ENCODE measurements at regions not wholly inside any gene's neighbourhood (a gene's known extent, or its start where the extent isn't known, plus 50 kb on each side); places are given as distances from the start of the nearest gene placed in this dataset.
A peak's percentile ranks its signal among the peaks of the same experiment; 100 is the strongest.

DNA sequence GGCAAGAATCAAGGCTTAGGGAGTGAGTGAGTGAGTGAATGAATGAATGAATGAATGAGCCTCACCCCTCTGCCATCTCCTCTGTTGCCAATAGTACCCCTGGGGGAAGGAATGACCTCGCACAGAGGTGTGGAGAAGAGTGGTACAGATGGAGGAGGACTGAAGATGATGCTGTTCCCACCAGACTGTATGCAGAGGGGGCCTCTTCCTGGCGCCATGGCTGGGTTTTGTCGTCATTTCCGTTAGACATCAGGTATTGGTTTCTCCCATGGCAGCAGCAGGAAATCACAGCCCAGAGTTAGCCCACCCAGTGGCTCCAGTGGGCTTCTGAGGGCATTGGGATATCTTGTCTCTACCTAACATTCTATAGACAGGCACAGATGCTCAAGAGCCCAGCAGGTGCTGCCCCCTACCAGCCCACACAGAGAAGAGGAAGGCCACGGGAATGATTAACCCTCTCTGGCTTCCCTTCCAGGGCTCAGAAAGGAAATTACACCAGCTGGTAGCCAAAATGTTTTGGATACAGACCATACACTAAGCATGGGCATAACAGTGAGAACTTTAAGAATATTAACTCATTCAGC, 109.8 kb upstream of the SLC6A11 start:
- H4K20me1 ChIP-seq (ENCODE audit: insufficient read depth), result no peaks in the 10 kb centered on the region
- ChIA-PET POLR2A (no interaction called here), CTCF (interaction anchor here (0.6 to 2.7 kb wide), 19 partner anchors 15 to 376 kb away, joined by 3 to 17 read pairs (median 4); partner anchors contain the start of gene ATP2B2)
- no peak overlapping the region for H3K4me2 ChIP-seq
- no peak overlapping the region for H3K4me3 ChIP-seq (ENCODE audit: low read depth in 2 of 2, low read length in 1 of 2)
- H2AFZ ChIP-seq (ENCODE audit: low read depth), result no peak overlapping the region
- DNase-seq, result peak; percentile 49
- peaks cover 0 to 8% of the 10 kb centered on the region in 2 experiments; a peak in 1 of 4 replicates for H3K4me1 ChIP-seq (ENCODE audit: control insufficient read depth in 1 of 2, insufficient read depth in 2 of 2, low read depth in 1 of 2, low read length in 1 of 2)
- peaks cover 18% of the 10 kb centered on the region; the same call in 1 of the 2 replicates for H3K27me3 ChIP-seq (ENCODE audit: insufficient read depth)
- no peak overlapping the region for H3K9ac ChIP-seq
- H3K36me3 ChIP-seq (replicated peaks in 1 of 2; ENCODE audit: control insufficient read depth in 1 of 2, insufficient read depth in 2 of 2, low read length in 1 of 2), result no peaks in the 10 kb centered on the region
- H3K9me2 ChIP-seq, result no peaks in the 10 kb centered on the region
- 30% methylated on average over 5 of the region's 5 CpGs for WGBS (ENCODE audit: low lambda C conversion rate)
- no peak overlapping the region for H3K27ac ChIP-seq (ENCODE audit: low read depth in 2 of 2, low read length in 1 of 2)
- H3K9me3 ChIP-seq, result no peaks in the 10 kb centered on the region
- no peak for TF ChIP-seq YY1 (IDR thresholded peaks at IDR 0.05; ENCODE audit: low read depth)
- no peak for TF ChIP-seq USF2 (IDR thresholded peaks at IDR 0.05; ENCODE audit: borderline replicate concordance, low read depth, low read length)
- peak; percentile 54 for TF ChIP-seq RAD21 (IDR thresholded peaks at IDR 0.05; ENCODE audit: low read length)
- H3K79me2 ChIP-seq (ENCODE audit: insufficient read depth), result no peaks in the 10 kb centered on the region
- no peaks in the 10 kb centered on the region for H3F3A ChIP-seq (replicated peaks; ENCODE audit: insufficient read depth)

DNA sequence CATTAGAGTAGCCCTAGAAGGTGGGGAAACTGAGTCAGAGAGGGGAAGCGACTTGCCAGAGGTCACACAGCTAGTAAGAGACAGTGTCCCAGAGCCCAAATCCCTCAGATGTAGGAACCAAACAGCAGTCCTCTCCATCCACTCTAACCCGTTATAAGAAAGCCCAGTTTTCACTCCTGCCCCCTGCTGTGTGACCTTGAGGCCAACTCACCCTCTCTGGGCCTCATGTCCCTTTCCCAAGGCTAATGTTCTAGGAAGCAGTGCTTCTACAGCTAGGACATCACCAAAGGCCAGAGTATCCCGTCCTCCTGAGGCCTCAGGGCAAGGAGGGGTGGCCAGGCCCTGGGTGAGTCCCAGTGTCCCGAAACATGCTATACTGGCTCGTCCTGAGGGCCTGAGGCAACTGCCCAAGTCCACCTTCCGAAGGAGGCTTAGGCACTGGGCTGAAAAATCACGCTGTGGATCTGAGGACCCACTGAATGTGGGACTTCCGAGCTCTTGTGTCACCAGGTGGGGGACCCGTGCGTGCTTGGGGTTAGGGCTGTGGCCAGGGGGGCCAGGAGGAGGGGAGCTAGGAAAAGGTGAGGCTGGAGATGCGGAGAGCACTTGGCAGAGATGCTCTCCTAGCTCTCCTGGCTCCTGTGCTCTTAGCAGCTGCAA, 109.2 kb upstream of the SLC6A11 start:
- CTCF ChIA-PET, result interaction anchor here (0.6 to 1.7 kb wide), 19 partner anchors 15 to 385 kb away, joined by 3 to 11 read pairs (median 4); partner anchors contain the start of gene ATP2B2
- no peaks in the 10 kb centered on the region for H3F3A ChIP-seq (replicated peaks; ENCODE audit: insufficient read depth)
- WGBS (ENCODE audit: low lambda C conversion rate), result 25% methylated on average over 8 of the region's 11 CpGs
- TF ChIP-seq GATA2 (CRISPR knock-in tag; IDR thresholded peaks at IDR 0.05) (no peak), FOXM1 (IDR thresholded peaks at IDR 0.05; ENCODE audit: low read depth) (no peak), MAX (IDR thresholded peaks at IDR 0.05; ENCODE audit: low read depth) (no peak), CHD2 (IDR thresholded peaks at IDR 0.05; ENCODE audit: low read length, partially characterized antibody) (no peak), EZH2phosphoT487 (IDR thresholded peaks at IDR 0.05; ENCODE audit: borderline replicate concordance, low read depth) (no peak), SIN3A (IDR thresholded peaks at IDR 0.05; ENCODE audit: borderline replicate concordance, low read depth, low read length) (no peak), USF2 (IDR thresholded peaks at IDR 0.05; ENCODE audit: borderline replicate concordance, low read depth, low read length) (no peak), JUND (IDR thresholded peaks at IDR 0.05) (no peak), POLR2AphosphoS5 (IDR thresholded peaks at IDR 0.05; ENCODE audit: low read depth, low read length) (no peak), YY1 (IDR thresholded peaks at IDR 0.05; ENCODE audit: low read depth) (no peak), TCF12 (IDR thresholded peaks at IDR 0.05) (no peak), MEF2A (IDR thresholded peaks at IDR 0.05; ENCODE audit: borderline replicate concordance, low read depth) (no peak)
- TF ChIP-seq, protein P1, sequence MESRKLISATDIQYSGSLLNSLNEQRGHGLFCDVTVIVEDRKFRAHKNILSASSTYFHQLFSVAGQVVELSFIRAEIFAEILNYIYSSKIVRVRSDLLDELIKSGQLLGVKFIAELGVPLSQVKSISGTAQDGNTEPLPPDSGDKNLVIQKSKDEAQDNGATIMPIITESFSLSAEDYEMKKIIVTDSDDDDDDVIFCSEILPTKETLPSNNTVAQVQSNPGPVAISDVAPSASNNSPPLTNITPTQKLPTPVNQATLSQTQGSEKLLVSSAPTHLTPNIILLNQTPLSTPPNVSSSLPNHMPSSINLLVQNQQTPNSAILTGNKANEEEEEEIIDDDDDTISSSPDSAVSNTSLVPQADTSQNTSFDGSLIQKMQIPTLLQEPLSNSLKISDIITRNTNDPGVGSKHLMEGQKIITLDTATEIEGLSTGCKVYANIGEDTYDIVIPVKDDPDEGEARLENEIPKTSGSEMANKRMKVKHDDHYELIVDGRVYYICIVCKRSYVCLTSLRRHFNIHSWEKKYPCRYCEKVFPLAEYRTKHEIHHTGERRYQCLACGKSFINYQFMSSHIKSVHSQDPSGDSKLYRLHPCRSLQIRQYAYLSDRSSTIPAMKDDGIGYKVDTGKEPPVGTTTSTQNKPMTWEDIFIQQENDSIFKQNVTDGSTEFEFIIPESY (IDR thresholded peaks at IDR 0.05; ENCODE audit: borderline replicate concordance, low read depth), result no peak
- TF ChIP-seq, protein P2, sequence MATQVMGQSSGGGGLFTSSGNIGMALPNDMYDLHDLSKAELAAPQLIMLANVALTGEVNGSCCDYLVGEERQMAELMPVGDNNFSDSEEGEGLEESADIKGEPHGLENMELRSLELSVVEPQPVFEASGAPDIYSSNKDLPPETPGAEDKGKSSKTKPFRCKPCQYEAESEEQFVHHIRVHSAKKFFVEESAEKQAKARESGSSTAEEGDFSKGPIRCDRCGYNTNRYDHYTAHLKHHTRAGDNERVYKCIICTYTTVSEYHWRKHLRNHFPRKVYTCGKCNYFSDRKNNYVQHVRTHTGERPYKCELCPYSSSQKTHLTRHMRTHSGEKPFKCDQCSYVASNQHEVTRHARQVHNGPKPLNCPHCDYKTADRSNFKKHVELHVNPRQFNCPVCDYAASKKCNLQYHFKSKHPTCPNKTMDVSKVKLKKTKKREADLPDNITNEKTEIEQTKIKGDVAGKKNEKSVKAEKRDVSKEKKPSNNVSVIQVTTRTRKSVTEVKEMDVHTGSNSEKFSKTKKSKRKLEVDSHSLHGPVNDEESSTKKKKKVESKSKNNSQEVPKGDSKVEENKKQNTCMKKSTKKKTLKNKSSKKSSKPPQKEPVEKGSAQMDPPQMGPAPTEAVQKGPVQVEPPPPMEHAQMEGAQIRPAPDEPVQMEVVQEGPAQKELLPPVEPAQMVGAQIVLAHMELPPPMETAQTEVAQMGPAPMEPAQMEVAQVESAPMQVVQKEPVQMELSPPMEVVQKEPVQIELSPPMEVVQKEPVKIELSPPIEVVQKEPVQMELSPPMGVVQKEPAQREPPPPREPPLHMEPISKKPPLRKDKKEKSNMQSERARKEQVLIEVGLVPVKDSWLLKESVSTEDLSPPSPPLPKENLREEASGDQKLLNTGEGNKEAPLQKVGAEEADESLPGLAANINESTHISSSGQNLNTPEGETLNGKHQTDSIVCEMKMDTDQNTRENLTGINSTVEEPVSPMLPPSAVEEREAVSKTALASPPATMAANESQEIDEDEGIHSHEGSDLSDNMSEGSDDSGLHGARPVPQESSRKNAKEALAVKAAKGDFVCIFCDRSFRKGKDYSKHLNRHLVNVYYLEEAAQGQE (IDR thresholded peaks at IDR 0.05; ENCODE audit: low read depth, low read length), result no peak

More for the DNA sequence above, 109.2 kb upstream of the SLC6A11 start:
- Histone ChIP-seq H3K4me3 (ENCODE audit: low read depth in 2 of 2, low read length in 1 of 2) (peak overlapping the region in 1 of 2 experiments; percentile 38; a peak in 1 of 4 replicates), H3K9ac (no peak overlapping the region), H4K20me1 (ENCODE audit: insufficient read depth) (no peaks in the 10 kb centered on the region), H3K79me2 (ENCODE audit: insufficient read depth) (no peaks in the 10 kb centered on the region), H3K9me2 (no peaks in the 10 kb centered on the region), H2AFZ (ENCODE audit: low read depth) (no peak overlapping the region), H3K4me2 (no peak overlapping the region), H3K36me3 (replicated peaks in 1 of 2; ENCODE audit: control insufficient read depth in 1 of 2, insufficient read depth in 2 of 2, low read length in 1 of 2) (no peaks in the 10 kb centered on the region), H3K4me1 (ENCODE audit: control insufficient read depth in 1 of 2, insufficient read depth in 2 of 2, low read depth in 1 of 2, low read length in 1 of 2) (peaks cover 0 to 8% of the 10 kb centered on the region in 2 experiments; a peak in 1 of 4 replicates), H3K27me3 (ENCODE audit: insufficient read depth) (peaks cover 18% of the 10 kb centered on the region; the same call in 1 of the 2 replicates), H3K9me3 (no peaks in the 10 kb centered on the region), H3K27ac (ENCODE audit: low read depth in 2 of 2, low read length in 1 of 2) (no peak overlapping the region)
- POLR2A ChIA-PET, result no interaction called here
- DNase-seq, result no peak
